Mesodermal cell (in vitro differentiated cells): ENCODE measurements at regions not wholly inside any gene's neighbourhood (a gene's known extent, or its start where the extent isn't known, plus 50 kb on each side); places are given as distances from the start of the nearest gene placed in this dataset.

ENCODE experiments used
- H3K27ac ChIP-seq: 2 replicates; pipeline ENCODE4 v1.7.0; 2013; ENCODE audit warnings: mild to moderate bottlenecking, low read depth, low read length, moderate library complexity; ENCODE audit not compliant: severe bottlenecking
- H3K36me3 ChIP-seq: 2 replicates; pipeline ENCODE4 v1.7.1; 2013; ENCODE audit warnings: mild to moderate bottlenecking, low read length, moderate library complexity; ENCODE audit not compliant: control insufficient read depth, insufficient read depth
- H3K4me1 ChIP-seq: one replicate; pipeline ENCODE4 v1.7.1; 2013; ENCODE audit warnings: mild to moderate bottlenecking, low read length; ENCODE audit not compliant: insufficient read depth, control insufficient read depth, poor library complexity, severe bottlenecking
- H3K4me3 ChIP-seq: 2 replicates; pipeline ENCODE4 v1.7.0; 2013; ENCODE audit warnings: low read length, control low read depth, mild to moderate bottlenecking; ENCODE audit not compliant: insufficient read depth, poor library complexity, severe bottlenecking; ENCODE audit errors: extremely low read depth
- H3K9me3 ChIP-seq: 2 replicates; pipeline ENCODE4 v1.7.1; 2013; ENCODE audit warnings: mild to moderate bottlenecking, low read length, moderate library complexity; ENCODE audit not compliant: control insufficient read depth
- WGBS, 2 experiments: methylation state at CpG; one replicate each; pipeline ENCODE4 v1.1.5; 2013; ENCODE audit warnings: missing lambda C conversion rate in 2 of 2; ENCODE audit not compliant: insufficient coverage in 2 of 2; 5-methylcytosine and 5-hydroxymethylcytosine counted together

DNA sequence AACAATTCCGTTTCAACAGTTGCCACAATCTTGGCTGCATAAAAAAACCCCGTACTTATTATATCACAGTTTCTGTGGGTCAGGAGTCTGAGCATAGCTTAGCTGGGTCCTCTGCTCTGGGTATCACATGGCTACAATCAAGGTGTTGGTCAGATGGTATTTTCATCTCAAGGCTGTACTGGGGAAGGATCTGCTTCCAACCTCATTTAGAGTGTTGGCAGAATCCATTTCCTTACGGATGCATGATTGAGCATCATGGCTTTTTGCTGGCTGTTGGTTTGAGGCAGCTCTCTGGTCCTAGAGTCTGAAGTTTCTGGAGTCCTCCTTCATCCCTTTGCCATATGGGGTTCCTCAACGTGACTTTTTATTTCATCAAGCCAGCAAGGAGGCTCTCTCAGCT is 177.0 kb downstream of the HAPSTR1 start:
- 75 to 95% methylated on average over 2 to 3 of the region's 4 CpGs for WGBS, 2 experiments
- Histone ChIP-seq H3K4me3 (no peak overlapping the region), H3K27ac (no peak overlapping the region), H3K4me1 (no peaks in the 10 kb centered on the region), H3K36me3 (no peaks in the 10 kb centered on the region), H3K9me3 (no peaks in the 10 kb centered on the region)

DNA sequence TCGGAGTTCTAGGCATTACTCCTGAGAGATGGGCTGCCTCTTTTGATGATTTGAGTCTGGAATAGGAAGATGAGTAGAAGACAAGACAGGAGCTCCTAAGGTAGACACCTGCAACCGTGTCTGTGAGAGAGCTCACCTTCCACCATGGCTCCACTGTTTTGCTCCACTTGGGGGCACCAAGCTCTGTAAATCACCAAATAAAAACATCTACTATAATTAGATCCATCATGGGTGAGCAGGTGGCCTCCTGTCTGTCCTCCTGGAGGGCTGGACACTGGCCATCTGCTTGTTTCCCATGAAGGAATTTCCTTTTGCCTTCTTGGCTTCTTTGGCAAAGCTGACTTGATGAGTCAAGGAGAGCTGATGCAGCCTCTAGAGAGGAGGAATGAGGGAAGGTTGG is 179.0 kb downstream of the HAPSTR1 start:
- Histone ChIP-seq H3K27ac (no peak overlapping the region), H3K9me3 (no peaks in the 10 kb centered on the region), H3K4me3 (no peak overlapping the region), H3K36me3 (no peaks in the 10 kb centered on the region), H3K4me1 (peaks cover 1% of the 10 kb centered on the region)
- 73 to 88% methylated on average over 1 to 2 of the region's 2 CpGs for WGBS, 2 experiments

DNA sequence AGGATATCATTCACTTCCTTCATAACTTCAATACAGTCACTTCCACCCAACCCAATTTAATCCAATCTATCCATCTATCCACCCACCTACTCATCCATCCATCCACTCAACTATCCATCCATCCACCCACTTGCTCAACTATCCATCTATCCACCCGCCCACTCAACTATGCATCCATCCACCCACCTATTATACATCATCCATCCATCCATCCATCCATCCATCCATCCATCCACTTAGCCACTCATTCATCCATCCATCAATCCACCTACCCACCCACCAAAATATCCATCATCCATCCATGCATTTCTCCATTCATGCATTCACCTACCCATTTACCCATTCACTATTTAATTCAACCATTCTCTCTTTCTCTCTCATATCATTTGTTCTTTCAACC is 179.5 kb downstream of the HAPSTR1 start:
- no peaks in the 10 kb centered on the region for H3K9me3 ChIP-seq
- no peak overlapping the region for H3K4me3 ChIP-seq
- no peak overlapping the region for H3K27ac ChIP-seq
- no peaks in the 10 kb centered on the region for H3K36me3 ChIP-seq
- peaks cover 4% of the 10 kb centered on the region for H3K4me1 ChIP-seq
- 81 to 100% methylated on average over 1 of the region's 1 CpG for WGBS, 2 experiments

DNA sequence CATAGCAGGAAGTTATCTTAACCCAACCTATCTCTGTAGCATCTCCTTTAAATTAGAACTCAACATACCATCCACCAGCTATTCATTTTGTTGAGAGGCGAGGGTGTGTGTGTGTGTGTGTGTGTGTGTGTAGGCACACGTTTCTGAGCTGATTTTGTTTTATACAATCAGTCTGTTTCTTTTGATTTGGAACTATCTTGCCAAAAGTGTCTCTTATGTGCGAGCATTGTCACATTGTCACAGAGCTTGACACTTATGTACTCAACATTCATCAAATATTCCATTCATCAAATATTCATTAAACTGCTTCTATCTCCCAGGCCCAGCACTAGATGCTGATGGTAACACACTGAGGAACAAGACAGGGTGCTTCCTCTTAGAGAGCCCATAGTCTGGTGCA is 180.4 kb downstream of the HAPSTR1 start:
- H3K4me1 ChIP-seq: peaks cover 4% of the 10 kb centered on the region
- no peaks in the 10 kb centered on the region for H3K9me3 ChIP-seq
- no peaks in the 10 kb centered on the region for H3K36me3 ChIP-seq
- WGBS, 2 experiments: 80 to 100% methylated on average over 1 of the region's 3 CpGs
- no peak overlapping the region for H3K4me3 ChIP-seq
- H3K27ac ChIP-seq: no peak overlapping the region

DNA sequence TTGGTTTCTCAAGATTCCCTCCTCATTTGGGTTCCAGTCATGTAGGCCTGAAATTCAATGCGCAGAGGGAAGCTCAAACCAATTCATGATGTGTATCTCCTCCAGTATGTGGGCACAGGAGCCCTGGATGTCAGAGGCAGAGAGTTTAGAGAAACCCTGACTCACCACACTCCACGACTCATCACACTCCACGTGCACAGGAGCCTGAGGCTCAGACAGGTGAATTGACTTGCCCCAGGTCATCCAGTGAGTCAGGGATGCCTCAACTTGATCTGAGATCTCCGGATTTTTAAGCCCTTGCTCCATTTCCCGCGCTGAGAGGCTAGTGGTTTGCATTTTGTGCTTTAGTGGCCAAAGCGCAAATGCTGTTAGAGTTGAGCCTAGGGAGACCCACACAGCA is 183.9 kb downstream of the HAPSTR1 start:
- Histone ChIP-seq H3K36me3 (no peaks in the 10 kb centered on the region), H3K4me3 (no peak overlapping the region), H3K9me3 (no peaks in the 10 kb centered on the region), H3K4me1 (peaks cover 4% of the 10 kb centered on the region), H3K27ac (no peak overlapping the region)
- 72 to 74% methylated on average over 5 to 7 of the region's 7 CpGs for WGBS, 2 experiments

DNA sequence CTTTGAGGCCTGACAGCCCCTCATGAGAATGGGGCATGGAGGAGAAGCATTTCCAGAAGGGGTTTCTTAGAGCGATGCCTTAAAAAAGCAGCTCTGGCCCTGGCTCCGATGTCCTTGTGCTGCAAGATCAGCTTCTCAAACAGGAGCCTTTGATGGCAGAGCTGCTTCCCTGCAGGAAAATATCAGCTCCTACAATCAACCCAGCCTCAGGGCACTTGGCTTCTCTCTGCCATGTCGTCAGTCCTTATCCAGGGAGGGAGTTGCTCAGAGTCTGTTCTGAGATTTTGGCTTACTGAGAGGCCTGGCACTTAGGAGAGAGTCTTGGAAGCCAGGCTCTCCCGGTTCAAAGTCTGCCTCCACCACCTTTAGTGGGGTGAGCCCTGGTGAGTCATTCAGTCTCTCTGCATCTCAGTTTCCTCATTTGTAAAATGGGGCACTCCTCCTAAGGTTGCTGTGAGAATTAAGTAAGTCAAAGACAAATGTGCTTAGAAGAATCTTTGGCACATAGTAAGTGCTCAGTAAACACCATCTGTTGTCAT is 184.4 kb downstream of the HAPSTR1 start:
- no peaks in the 10 kb centered on the region for H3K9me3 ChIP-seq
- WGBS, 2 experiments: 90 to 91% methylated on average over 3 of the region's 4 CpGs

DNA sequence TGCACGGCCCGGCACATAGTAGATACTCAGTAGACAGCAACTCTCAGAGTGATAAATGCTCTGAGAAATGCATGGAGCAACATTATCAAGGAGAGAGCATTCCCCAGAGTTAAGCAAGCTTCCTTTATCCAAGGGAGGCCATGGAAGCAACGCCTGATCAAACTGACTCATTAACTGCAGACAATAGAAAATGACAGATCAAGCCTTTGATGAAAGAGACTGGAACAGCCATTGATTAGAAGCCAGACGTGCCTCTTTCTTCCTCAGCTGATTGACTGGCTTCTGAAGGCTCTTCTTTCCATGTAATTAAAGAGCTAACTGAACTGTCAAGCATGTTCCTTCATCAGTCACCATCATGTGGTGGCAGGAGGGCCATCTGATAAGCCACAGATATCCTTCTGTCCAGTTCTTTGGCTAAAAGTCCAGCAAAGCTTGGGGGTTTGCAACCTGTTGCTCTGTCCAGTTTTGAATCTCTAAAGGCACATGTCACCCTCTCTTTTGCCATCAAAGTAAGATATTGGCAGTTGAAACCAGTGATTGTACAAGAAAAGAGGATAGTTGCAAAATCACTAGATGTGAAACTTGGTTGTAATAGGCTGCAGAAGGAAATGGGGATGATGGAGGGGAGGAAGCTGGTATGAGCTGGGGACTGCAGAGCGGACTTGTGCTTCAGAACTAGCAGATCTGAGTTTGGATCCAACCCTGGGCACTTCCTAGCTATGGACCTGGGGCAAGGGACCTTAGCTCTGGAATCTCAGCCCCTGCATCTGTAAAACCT is 188.0 kb downstream of the HAPSTR1 start:
- 86 to 89% methylated on average over 4 to 5 of the region's 5 CpGs for WGBS, 2 experiments
- peaks cover 4% of the 10 kb centered on the region for H3K4me1 ChIP-seq
- no peaks in the 10 kb centered on the region for H3K9me3 ChIP-seq
- no peak overlapping the region for H3K4me3 ChIP-seq
- no peaks in the 10 kb centered on the region for H3K36me3 ChIP-seq
- no peak overlapping the region for H3K27ac ChIP-seq

More for the DNA sequence above, 184.4 kb downstream of the HAPSTR1 start:
- Histone ChIP-seq H3K4me3 (no peak overlapping the region), H3K36me3 (no peaks in the 10 kb centered on the region), H3K27ac (no peak overlapping the region), H3K4me1 (peaks cover 4% of the 10 kb centered on the region)

DNA sequence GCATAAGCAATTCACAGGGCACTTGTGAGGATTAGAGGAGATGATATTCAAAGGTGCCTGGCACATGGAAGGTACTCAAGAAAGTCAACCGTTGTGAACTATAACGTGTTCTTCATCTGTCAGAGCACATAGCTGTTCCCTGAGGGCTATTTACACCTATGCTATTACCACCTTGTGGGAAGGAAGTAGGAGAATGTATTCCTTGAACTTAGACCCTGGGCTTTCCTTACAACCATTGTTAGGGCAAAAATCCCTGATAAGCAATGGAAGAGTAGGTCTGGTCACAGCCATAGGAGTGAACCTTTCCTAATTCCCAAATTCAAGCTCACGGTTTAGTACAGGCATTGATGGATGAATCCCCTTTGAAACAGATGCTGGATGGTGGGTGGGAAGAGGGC is 188.6 kb downstream of the HAPSTR1 start:
- no peaks in the 10 kb centered on the region for H3K9me3 ChIP-seq
- H3K4me1 ChIP-seq: peaks cover 4% of the 10 kb centered on the region
- no peak overlapping the region for H3K27ac ChIP-seq
- H3K4me3 ChIP-seq: no peak overlapping the region
- 100% methylated on average over 1 of the region's 3 CpGs; no CpG with 5 or more reads in 1 of the 2 experiments for WGBS, 2 experiments
- no peaks in the 10 kb centered on the region for H3K36me3 ChIP-seq

DNA sequence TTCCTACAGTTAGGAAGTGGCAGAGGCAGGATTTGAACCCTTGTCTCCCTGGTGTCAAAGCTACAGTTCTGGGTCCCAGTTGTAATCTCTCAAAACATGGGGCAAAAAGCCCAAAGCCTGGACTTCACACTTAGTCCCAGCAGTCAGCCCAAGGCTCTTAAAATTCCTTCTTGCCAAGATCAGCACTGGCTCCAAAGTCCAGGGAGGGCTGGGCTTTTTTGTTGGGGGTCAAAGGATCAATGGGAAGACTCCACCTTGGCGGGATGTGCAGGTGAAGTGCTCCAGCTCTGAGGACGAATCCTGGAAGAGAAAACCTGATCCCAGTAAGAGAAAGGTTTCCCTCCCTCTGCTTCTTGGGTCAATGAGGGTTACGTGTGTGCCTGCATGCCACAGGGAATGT is 195.5 kb downstream of the HAPSTR1 start:
- H3K9me3 ChIP-seq: no peaks in the 10 kb centered on the region
- H3K4me3 ChIP-seq: no peak overlapping the region
- no peaks in the 10 kb centered on the region for H3K36me3 ChIP-seq
- 86 to 94% methylated on average over 2 of the region's 3 CpGs for WGBS, 2 experiments
- no peak overlapping the region for H3K27ac ChIP-seq
- H3K4me1 ChIP-seq: no peaks in the 10 kb centered on the region

DNA sequence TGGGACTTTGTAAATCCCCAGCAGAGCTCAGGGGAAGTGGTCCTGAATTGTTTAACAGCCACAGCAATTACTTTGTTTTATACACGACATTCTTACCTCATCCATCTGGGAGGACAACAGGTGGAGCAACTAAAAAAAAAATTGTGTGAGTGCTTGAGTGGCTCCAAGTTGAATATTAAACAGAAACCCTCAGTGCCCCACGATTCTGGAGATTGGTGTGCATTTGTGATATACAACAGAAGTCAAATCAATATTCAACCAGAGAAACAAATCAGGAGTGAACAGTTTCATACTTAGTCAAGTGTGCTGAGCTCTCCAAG is 204.8 kb downstream of the HAPSTR1 start:
- no peak overlapping the region for H3K4me3 ChIP-seq
- no peaks in the 10 kb centered on the region for H3K9me3 ChIP-seq
- H3K36me3 ChIP-seq: no peaks in the 10 kb centered on the region
- H3K27ac ChIP-seq: no peak overlapping the region
- no CpG with 5 or more reads among the region's 2 CpGs for WGBS, 2 experiments
- H3K4me1 ChIP-seq: no peaks in the 10 kb centered on the region

DNA sequence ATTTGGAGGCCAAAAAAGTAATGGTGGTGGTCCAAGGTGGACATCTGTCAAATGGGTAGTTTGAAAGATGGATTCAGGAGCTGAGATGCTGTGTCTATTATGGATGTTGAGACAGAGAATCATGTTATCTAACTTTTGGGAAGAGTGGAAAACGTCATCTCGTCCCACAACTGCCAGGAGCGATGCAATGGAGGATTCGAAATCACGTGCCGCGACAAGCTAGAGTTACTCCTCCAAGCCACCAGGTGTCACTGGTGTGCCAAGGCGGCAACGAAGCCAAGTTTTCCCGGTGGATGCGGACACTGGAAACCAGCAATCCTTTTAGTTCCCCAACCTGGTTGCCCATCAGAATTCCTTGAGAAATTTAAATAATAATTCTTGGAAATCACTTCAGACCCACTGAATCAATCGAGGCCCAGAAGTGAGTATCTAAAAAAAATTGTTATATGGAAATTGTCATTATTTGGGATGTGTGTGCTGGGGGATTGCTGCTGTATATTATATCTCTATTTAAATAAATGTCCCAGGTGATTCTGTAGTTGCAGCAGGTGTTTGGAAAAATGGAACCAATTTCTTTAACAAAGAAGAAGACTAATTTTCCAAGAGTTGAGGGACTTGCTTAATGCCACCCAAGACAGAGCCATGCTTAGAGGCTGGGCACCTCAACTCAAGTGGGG is 206.1 kb downstream of the HAPSTR1 start:
- no peak overlapping the region for H3K27ac ChIP-seq
- WGBS, 2 experiments: 47 to 49% methylated on average over 10 to 11 of the region's 12 CpGs

More for the DNA sequence above, 206.1 kb downstream of the HAPSTR1 start:
- no peaks in the 10 kb centered on the region for H3K4me1 ChIP-seq
- no peaks in the 10 kb centered on the region for H3K36me3 ChIP-seq
- H3K9me3 ChIP-seq: no peaks in the 10 kb centered on the region
- no peak overlapping the region for H3K4me3 ChIP-seq
